H1 (cell line): ENCODE measurements at regions not wholly inside any gene's neighbourhood (a gene's known extent, or its start where the extent isn't known, plus 50 kb on each side); places are given as distances from the start of the nearest gene placed in this dataset.

Experiments used
- CTCF ChIA-PET: fragments of 300-600 bp; sonication (Branson Sonifier 250); formaldehyde crosslinking; loops from one replicate; lab custom pipeline; 2021; ENCODE audit not compliant: partially characterized antibody; lab: Charles Lee
- POLR2A ChIA-PET: fragments of 300-600 bp; sonication (Branson Sonifier 250); formaldehyde crosslinking; loops from one replicate; lab custom pipeline; 2021; ENCODE audit warnings: inconsistent platforms; ENCODE audit not compliant: partially characterized antibody; lab: Charles Lee
- DNase-seq, 2 experiments: peaks; one replicate each; pipeline versions ENCODE4 v3.0.0 to v3.0.0-alpha.2; 2010 to 2022; ENCODE audit warnings: low spot score in 2 of 2, low read depth in 1 of 2, mixed read lengths in 1 of 2
- FAIRE-seq: peaks from 2 replicates; lab custom pipeline; 2011; peaks lifted over from hg19 to GRCh38; lab: Jason Lieb, UNC
- H2AFZ ChIP-seq: 2 replicates; pipeline ENCODE4 v1.8.1; 2012; ENCODE audit warnings: low read length, inconsistent platforms
- H2AK5ac ChIP-seq: 2 replicates; pipeline ENCODE4 v1.6.1; 2013; ENCODE audit warnings: low read depth, low read length
- H2BK120ac ChIP-seq: replicated peaks from 2 replicates; pipeline ENCODE3; 2013; ENCODE audit warnings: low read depth, low read length, inconsistent platforms
- H2BK12ac ChIP-seq: 2 replicates; pipeline ENCODE4 v1.6.1; 2013; ENCODE audit warnings: low read depth, low read length
- H2BK15ac ChIP-seq: 2 replicates; pipeline ENCODE4 v1.6.1; 2013; ENCODE audit warnings: low read length
- H2BK20ac ChIP-seq: 2 replicates; pipeline ENCODE4 v1.6.1; 2013; ENCODE audit warnings: low read length
- H2BK5ac ChIP-seq: 2 replicates; pipeline ENCODE4 v1.6.1; 2013; ENCODE audit warnings: low read depth, low read length
- H3K14ac ChIP-seq: 2 replicates; pipeline ENCODE4 v1.6.1; 2013; ENCODE audit warnings: inconsistent platforms; ENCODE audit not compliant: insufficient read length
- H3K18ac ChIP-seq: 2 replicates; pipeline ENCODE4 v1.6.1; 2013; ENCODE audit warnings: low read length; ENCODE audit errors: extremely low read depth
- H3K23ac ChIP-seq: 2 replicates; pipeline ENCODE4 v1.6.1; 2013; ENCODE audit warnings: inconsistent platforms; ENCODE audit not compliant: insufficient read length
- H3K23me2 ChIP-seq: 2 replicates; pipeline ENCODE4 v1.6.1; 2013; ENCODE audit warnings: low read depth, low read length
- H3K27ac ChIP-seq: 2 replicates; pipeline ENCODE4 v1.6.1; 2011; ENCODE audit warnings: low read depth, low read length, inconsistent platforms
- H3K27me3 ChIP-seq, 4 experiments: replicated peaks in 1 of 4; 1 replicate in 1 of 4; 2 replicates in 3 of 4; pipeline versions ENCODE4 v1.6.1 to v1.8.1; 2011 to 2013; ENCODE audit warnings: low read length in 3 of 4, mild to moderate bottlenecking in 3 of 4, inconsistent platforms in 2 of 4, mixed read lengths in 2 of 4, moderate library complexity in 1 of 4; ENCODE audit not compliant: control insufficient read depth in 3 of 4, insufficient read depth in 3 of 4; ENCODE audit errors: extremely low read depth in 1 of 4
- H3K36me3 ChIP-seq, 4 experiments: 2 replicates each; pipeline versions ENCODE4 v1.6.1 to v1.8.1; 2011 to 2013; ENCODE audit warnings: mild to moderate bottlenecking in 4 of 4, low read length in 3 of 4, moderate library complexity in 2 of 4, control low read depth in 1 of 4, inconsistent platforms in 1 of 4; ENCODE audit not compliant: insufficient read depth in 4 of 4, control insufficient read depth in 2 of 4
- H3K4ac ChIP-seq: replicated peaks from 2 replicates; pipeline ENCODE3; 2013; ENCODE audit warnings: low read length, low read depth, mixed read lengths, inconsistent platforms; ENCODE audit not compliant: insufficient read length
- H3K4me1 ChIP-seq, 4 experiments: replicated peaks in 1 of 4; 1 replicate in 1 of 4; 2 replicates in 3 of 4; pipeline versions ENCODE4 v1.6.1 to v1.8.1; 2011 to 2013; ENCODE audit warnings: low read length in 3 of 4, inconsistent platforms in 2 of 4, mixed read lengths in 1 of 4; ENCODE audit not compliant: insufficient read depth in 4 of 4, control insufficient read depth in 3 of 4
- H3K4me2 ChIP-seq, 2 experiments: 2 replicates each; pipeline versions ENCODE4 v1.6.1 to v1.8.1; 2011 to 2013; ENCODE audit warnings: low read depth in 2 of 2, low read length in 2 of 2, control low read depth in 1 of 2, inconsistent platforms in 1 of 2, mild to moderate bottlenecking in 1 of 2; ENCODE audit not compliant: insufficient read depth in 1 of 2
- H3K4me3 ChIP-seq, 4 experiments: fragments of 200-600, 300-600 bp in 1 of 4; sonication (generic), shearing (Covaris generic), sonication (Bioruptor Twin) in 1 of 4; 2 replicates each; pipeline versions ENCODE4 v1.5.1 to v1.8.1; 2011 to 2016; ENCODE audit warnings: low read length in 4 of 4, low read depth in 3 of 4, control low read depth in 2 of 4, inconsistent platforms in 2 of 4, mild to moderate bottlenecking in 2 of 4, mixed read lengths in 1 of 4, moderate library complexity in 1 of 4; ENCODE audit not compliant: insufficient read depth in 2 of 4; ENCODE audit errors: extremely low read depth in 1 of 4
- H3K56ac ChIP-seq: replicated peaks from 2 replicates; pipeline ENCODE3; 2013; ENCODE audit warnings: low read depth, mild to moderate bottlenecking, mixed read lengths, low read length, inconsistent platforms; ENCODE audit not compliant: insufficient read length
- H3K79me1 ChIP-seq: 2 replicates; pipeline ENCODE4 v1.6.1; 2013; ENCODE audit warnings: low read depth, low read length, control low read depth
- H3K79me2 ChIP-seq, 2 experiments: 2 replicates each; pipeline versions ENCODE4 v1.6.1 to v1.8.1; 2012 to 2013; ENCODE audit warnings: low read length in 2 of 2, mild to moderate bottlenecking in 2 of 2, inconsistent platforms in 1 of 2; ENCODE audit not compliant: insufficient read depth in 2 of 2, control insufficient read depth in 1 of 2
- H3K9ac ChIP-seq, 4 experiments: replicated peaks in 1 of 4; 1 replicate in 1 of 4; 2 replicates in 3 of 4; pipeline versions ENCODE4 v1.6.1 to v1.8.1; 2011 to 2013; ENCODE audit warnings: low read depth in 3 of 4, low read length in 3 of 4, control low read depth in 2 of 4, mild to moderate bottlenecking in 2 of 4, moderate library complexity in 2 of 4, inconsistent platforms in 1 of 4; ENCODE audit errors: extremely low read depth in 1 of 4
- H3K9me3 ChIP-seq, 2 experiments: 2 replicates each; pipeline versions ENCODE4 v1.6.1 to v1.8.1; 2012 to 2013; ENCODE audit warnings: mild to moderate bottlenecking in 2 of 2, moderate library complexity in 2 of 2, control low read depth in 1 of 2, inconsistent platforms in 1 of 2, low read depth in 1 of 2, low read length in 1 of 2, mixed read lengths in 1 of 2; ENCODE audit not compliant: insufficient read depth in 2 of 2
- H4K20me1 ChIP-seq, 2 experiments: replicated peaks in 1 of 2; 2 replicates each; pipeline versions ENCODE3 to v1.8.1; 2011 to 2013; ENCODE audit warnings: inconsistent platforms in 2 of 2, low read length in 2 of 2, mild to moderate bottlenecking in 1 of 2; ENCODE audit not compliant: insufficient read depth in 2 of 2, control insufficient read depth in 1 of 2
- H4K5ac ChIP-seq: 2 replicates; pipeline ENCODE4 v1.6.1; 2013; ENCODE audit warnings: low read length, low read depth, mixed read lengths, inconsistent platforms; ENCODE audit not compliant: insufficient read length
- H4K8ac ChIP-seq: 2 replicates; pipeline ENCODE4 v1.8.0; 2013; ENCODE audit warnings: mild to moderate bottlenecking, moderate library complexity, low read length, inconsistent platforms; ENCODE audit not compliant: insufficient read depth; ENCODE audit errors: extremely low read depth
- H4K91ac ChIP-seq: replicated peaks from 2 replicates; pipeline ENCODE3; 2013; ENCODE audit warnings: low read length, mixed read lengths, inconsistent platforms; ENCODE audit not compliant: insufficient read length
- BACH1 ChIP-seq: IDR thresholded peaks from 2 replicates; pipeline ENCODE4 v1.6.1; 2012; ENCODE audit warnings: low read length, improper control_type of control experiment
- CBX8 ChIP-seq: fragments of 300-800, 300-1000 bp; sonication (generic); IDR thresholded peaks from 2 replicates; pipeline ENCODE4 v1.7.1; 2016; ENCODE audit warnings: low read depth, low read length, borderline replicate concordance
- CHD1 ChIP-seq: IDR thresholded peaks from 2 replicates; pipeline ENCODE4 v1.6.1; 2012; ENCODE audit warnings: low read depth, low read length, improper control_type of control experiment
- EZH2 ChIP-seq: fragments of 200-600 bp; sonication (generic); IDR thresholded peaks from 2 replicates; pipeline ENCODE4 v1.7.1; 2012; ENCODE audit warnings: low read depth, mild to moderate bottlenecking, moderate library complexity, low read length, inconsistent platforms; ENCODE audit not compliant: severe bottlenecking
- JUN ChIP-seq: IDR thresholded peaks from 2 replicates; pipeline ENCODE4 v1.6.1; 2011; ENCODE audit warnings: low read depth, mild to moderate bottlenecking, improper control_type of control experiment, low read length
- MAFK ChIP-seq: IDR thresholded peaks from 2 replicates; pipeline ENCODE4 v1.6.1; 2012; ENCODE audit warnings: low read depth, mild to moderate bottlenecking, improper control_type of control experiment, low read length
- POLR2A ChIP-seq, 2 experiments: IDR thresholded peaks; 1 replicate in 1 of 2; 2 replicates in 1 of 2; pipeline ENCODE4 v1.6.1; 2011; ENCODE audit warnings: low read depth in 2 of 2, low read length in 2 of 2, mild to moderate bottlenecking in 2 of 2; ENCODE audit errors: control extremely low read depth in 1 of 2
- RAD21 ChIP-seq, 2 experiments: IDR thresholded peaks in 1 of 2; conservative IDR thresholded peaks in 1 of 2; 2 replicates each; pipeline ENCODE4 v1.6.1; 2011; ENCODE audit warnings: low read depth in 2 of 2, low read length in 2 of 2, improper control_type of control experiment in 1 of 2, inconsistent platforms in 1 of 2, mild to moderate bottlenecking in 1 of 2, moderate library complexity in 1 of 2
- RNF2 ChIP-seq: fragments of 200-900, 300-1000 bp; sonication (generic); IDR thresholded peaks from 2 replicates; pipeline ENCODE4 v1.7.1; 2016; ENCODE audit warnings: borderline replicate concordance, low read depth, mild to moderate bottlenecking, antibody characterized with exemption, low read length; ENCODE audit not compliant: poor library complexity, severe bottlenecking; ENCODE audit errors: missing control alignments
- USF2 ChIP-seq: IDR thresholded peaks from 2 replicates; pipeline ENCODE4 v1.6.1; 2011; ENCODE audit warnings: low read length, improper control_type of control experiment
- WGBS, 2 experiments: shearing (Covaris generic) in 1 of 2; methylation state at CpG; one replicate each; pipeline versions ENCODE4 v1.1.6 to v1.1.7; 2013 to 2015; ENCODE audit warnings: low lambda C conversion rate in 2 of 2, mixed read lengths in 2 of 2, inconsistent platforms in 1 of 2, low coverage in 1 of 2, missing lambda C conversion rate in 1 of 2; ENCODE audit not compliant: insufficient replicate concordance in 2 of 2, insufficient coverage in 1 of 2, insufficient read length in 1 of 2; ENCODE audit errors: extremely low coverage in 1 of 2, missing lambda C conversion rate in 1 of 2; 5-methylcytosine and 5-hydroxymethylcytosine counted together

DNA sequence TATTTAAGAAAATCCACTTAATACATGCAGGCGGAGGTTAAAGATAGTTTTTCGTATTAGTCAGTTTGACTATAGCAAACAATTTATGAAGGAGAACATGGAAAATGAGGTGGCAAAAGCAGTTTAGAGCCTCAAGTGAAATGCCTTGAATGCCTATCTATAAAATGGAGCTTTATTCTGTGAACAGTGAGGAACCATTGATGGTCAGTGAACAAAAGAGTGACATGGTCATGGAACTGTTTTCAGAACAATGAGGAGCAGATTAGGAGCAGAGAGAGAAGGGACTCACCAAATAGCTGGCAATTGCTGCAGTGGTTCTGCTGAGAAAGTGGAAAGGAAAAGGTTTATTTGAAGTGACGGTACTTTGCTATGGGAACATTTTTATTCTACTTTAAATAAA is 299.8 kb downstream of the DUSP10 start:
- no peaks in the 10 kb centered on the region for H3K27me3 ChIP-seq
- CTCF ChIA-PET, result interaction anchor here (2.4 kb wide), 1 partner anchor 178 kb away, joined by 9 read pairs; no protein-coding TSS in a partner anchor
- TF ChIP-seq CBX8, result no peak
- TF ChIP-seq RNF2, result no peak
- TF ChIP-seq MAFK, result no peak
- no peak for TF ChIP-seq USF2
- no peak for TF ChIP-seq JUN
- TF ChIP-seq CHD1, result no peak
- no peak for TF ChIP-seq RAD21 (IDR thresholded peaks at IDR 0.05 in 1 of 2, conservative IDR thresholded peaks at IDR 0.05 in 1 of 2; ENCODE audit: low read depth in 2 of 2, low read length in 2 of 2)
- TF ChIP-seq BACH1, result no peak
- TF ChIP-seq EZH2, result no peak
- no peak for TF ChIP-seq POLR2A (IDR thresholded peaks at IDR 0.05; ENCODE audit: control extremely low read depth in 1 of 2, low read depth in 2 of 2, low read length in 2 of 2)

More for the DNA sequence above, 299.8 kb downstream of the DUSP10 start:
- no peak overlapping the region for H3K9ac ChIP-seq
- H2BK120ac ChIP-seq, result no peak overlapping the region
- no peaks in the 10 kb centered on the region for H3K79me1 ChIP-seq
- H2AK5ac ChIP-seq, result no peak overlapping the region
- H4K20me1 ChIP-seq, result no peaks in the 10 kb centered on the region
- H3K79me2 ChIP-seq, result no peaks in the 10 kb centered on the region
- POLR2A ChIA-PET, result no interaction called here
- no peak overlapping the region for H2BK12ac ChIP-seq
- no peak overlapping the region for H3K14ac ChIP-seq
- H3K4me1 ChIP-seq, result peaks cover 0 to 4% (median 0%) of the 10 kb centered on the region in 4 experiments; a peak in 1 of 7 replicates
- no peak overlapping the region for H2BK5ac ChIP-seq
- DNase-seq, result no peak
- H4K91ac ChIP-seq, result no peak overlapping the region
- H3K36me3 ChIP-seq, result no peaks in the 10 kb centered on the region
- no peak for FAIRE-seq
- H3K23ac ChIP-seq, result no peak overlapping the region
- H3K27ac ChIP-seq, result no peak overlapping the region
- H3K4me3 ChIP-seq, result no peak overlapping the region
- no peak overlapping the region for H2BK20ac ChIP-seq
- H4K5ac ChIP-seq, result no peak overlapping the region
- no peak overlapping the region for H2BK15ac ChIP-seq
- H3K9me3 ChIP-seq, result no peaks in the 10 kb centered on the region
- no peak overlapping the region for H3K4me2 ChIP-seq
- H2AFZ ChIP-seq, result no peak overlapping the region; the same call in 1 of the 2 replicates
- H3K18ac ChIP-seq, result no peak overlapping the region
- no peak overlapping the region for H3K4ac ChIP-seq
- H3K23me2 ChIP-seq, result no peaks in the 10 kb centered on the region
- H4K8ac ChIP-seq, result no peak overlapping the region
- 93% methylated on average over 3 of the region's 3 CpGs; no CpG with 5 or more reads in 1 of the 2 experiments for WGBS, 2 experiments
- no peak overlapping the region for H3K56ac ChIP-seq
